Memory B cell (primary cell): ENCODE measurements at regions not wholly inside any gene's neighbourhood (a gene's known extent, or its start where the extent isn't known, plus 50 kb on each side); places are given as distances from the start of the nearest gene placed in this dataset.
"Not testable (repeated sequence)": the region's sequence is repeated elsewhere in the genome, so short reads cannot be mapped to it uniquely, and the experiment has no call there.

ENCODE experiments used
- ATAC-seq: fragments of 150-1000 bp; cut with Tn5 transposase; 2 replicates; pipeline ENCODE4 v1.10.0; 2021; ENCODE audit warnings: low read depth, mild to moderate bottlenecking, moderate library complexity
- DNase-seq, 2 donors: peaks; one replicate each; pipeline ENCODE4 v3.0.0; 2022; ENCODE audit warnings: low spot score in 2 of 2
- H3K27ac Mint-ChIP-seq: one replicate; pipeline ENCODE4 v1.8.0; 2022; ENCODE audit warnings: mild to moderate bottlenecking, moderate library complexity, mixed read lengths
- H3K27me3 Mint-ChIP-seq: one replicate; pipeline ENCODE4 v1.8.0; 2022; ENCODE audit warnings: mixed read lengths
- H3K36me3 Mint-ChIP-seq: one replicate; pipeline ENCODE4 v1.8.0; 2022; ENCODE audit warnings: mild to moderate bottlenecking, mixed read lengths
- H3K4me1 Mint-ChIP-seq: one replicate; pipeline ENCODE4 v1.8.0; 2022; ENCODE audit warnings: mixed read lengths
- H3K4me3 Mint-ChIP-seq: one replicate; pipeline ENCODE4 v1.8.0; 2022; ENCODE audit warnings: mild to moderate bottlenecking, moderate library complexity, mixed read lengths
- H3K9me3 Mint-ChIP-seq: one replicate; pipeline ENCODE4 v1.8.0; 2022; ENCODE audit warnings: mixed read lengths

DNA sequence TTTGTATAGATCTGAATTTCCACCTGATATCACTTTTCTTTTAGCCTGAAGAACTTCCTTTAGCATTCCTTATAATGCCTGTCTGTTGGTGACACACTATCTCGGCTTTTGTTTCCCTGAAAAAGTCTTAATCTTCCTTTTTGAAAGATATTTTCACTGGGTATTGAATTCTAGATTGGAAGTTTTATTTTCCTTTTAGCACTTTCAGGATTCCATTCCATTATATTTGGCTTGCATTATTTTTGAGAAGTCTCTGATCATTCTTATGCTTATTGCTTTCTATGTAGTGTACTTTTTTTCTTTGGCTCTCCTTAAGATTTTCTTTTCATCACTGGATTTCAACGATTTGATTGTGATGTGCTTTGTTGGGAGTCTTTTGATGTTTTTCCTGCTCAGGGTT lies 510.7 kb downstream of the RWDD3 start:
- Mint-ChIP-seq H3K9me3 (peaks cover 10% of the 10 kb centered on the region), H3K36me3 (no peaks in the 10 kb centered on the region), H3K4me3 (no peak overlapping the region), H3K27ac (no peak overlapping the region), H3K27me3 (no peaks in the 10 kb centered on the region), H3K4me1 (no peaks in the 10 kb centered on the region)
- DNase-seq (no peak), ATAC-seq (no peak)

DNA sequence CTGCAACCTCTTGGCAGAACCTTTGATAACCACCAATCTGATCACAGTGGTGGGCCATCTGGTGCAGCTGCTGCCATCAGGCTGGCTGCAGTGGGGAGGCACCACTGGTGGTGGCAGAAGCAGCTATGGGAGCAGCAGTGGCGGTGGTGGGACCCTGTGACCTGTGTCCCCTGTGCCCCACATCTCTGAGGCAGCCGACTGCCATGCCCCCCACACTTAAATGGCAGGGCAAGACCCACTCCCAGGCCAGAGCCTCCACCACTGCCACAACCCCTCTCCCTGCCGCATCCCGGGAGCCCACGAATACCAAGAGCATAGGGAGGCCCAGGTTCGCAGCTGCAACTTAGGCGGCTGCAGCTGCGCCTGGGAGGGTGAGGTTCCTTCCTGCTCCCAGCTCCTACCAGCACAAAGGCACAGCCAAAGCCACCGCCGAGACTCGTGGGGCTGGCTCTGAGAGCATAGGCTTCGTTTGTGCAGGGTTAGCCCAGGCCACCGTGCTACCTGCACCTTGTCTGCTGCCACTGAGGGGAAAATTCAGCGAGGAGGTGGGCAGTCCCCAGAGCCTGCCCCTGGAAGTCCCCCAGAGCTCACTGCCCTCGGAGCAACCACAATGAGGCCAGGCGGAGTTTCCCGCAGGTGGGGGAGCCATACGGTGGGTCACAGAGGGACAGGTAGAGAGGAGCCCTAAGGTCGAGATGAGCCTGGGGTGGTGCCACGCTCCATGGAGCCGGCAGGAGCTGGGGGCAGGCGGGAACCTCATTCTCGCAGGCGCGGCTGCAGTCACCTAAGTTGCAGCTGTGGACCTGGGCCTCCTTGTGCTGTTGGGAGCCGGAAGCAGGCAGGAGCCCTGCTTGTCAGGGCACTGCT lies 518.7 kb downstream of the RWDD3 start:
- no peak for ATAC-seq
- DNase-seq = no peak
- Mint-ChIP-seq H3K27me3 (no peaks in the 10 kb centered on the region), H3K4me1 (no peaks in the 10 kb centered on the region), H3K36me3 (no peaks in the 10 kb centered on the region), H3K27ac (no peak overlapping the region), H3K4me3 (no peak overlapping the region), H3K9me3 (peaks cover 7% of the 10 kb centered on the region)

DNA sequence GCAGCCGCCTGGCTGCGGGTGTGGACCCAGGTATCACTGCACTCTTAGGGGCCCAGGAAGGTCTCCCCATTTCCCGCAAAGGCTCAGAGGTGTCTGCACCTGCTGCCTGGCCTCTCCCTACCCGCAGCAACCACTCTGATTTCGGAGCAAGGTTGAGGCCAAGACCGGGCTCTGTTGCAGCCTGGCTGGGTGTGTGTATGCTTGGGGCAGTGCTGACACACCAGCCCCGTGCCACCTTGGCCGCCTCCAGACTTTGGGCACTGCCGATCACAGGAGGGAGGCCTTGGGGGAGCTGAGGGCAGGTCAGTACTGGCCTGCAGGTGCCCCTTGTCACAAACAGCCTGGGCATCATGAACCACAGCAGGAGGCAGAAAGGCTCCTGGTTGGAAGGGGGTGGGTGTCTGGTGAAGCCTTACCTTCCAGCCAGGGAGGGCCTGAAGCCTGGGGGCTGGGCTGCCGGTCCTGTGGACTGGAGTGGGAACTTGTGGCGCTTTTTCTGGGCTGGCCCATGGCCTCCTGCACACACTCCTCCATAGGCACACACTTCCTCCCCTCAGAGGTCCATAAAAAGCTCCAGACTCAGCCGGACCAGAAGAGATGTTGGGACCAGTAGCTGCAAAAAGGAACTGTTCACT lies 519.5 kb downstream of the RWDD3 start:
- no peak overlapping the region for H3K4me3 Mint-ChIP-seq
- H3K9me3 Mint-ChIP-seq = peaks cover 7% of the 10 kb centered on the region
- ATAC-seq = no peak
- no peaks in the 10 kb centered on the region for H3K27me3 Mint-ChIP-seq
- no peaks in the 10 kb centered on the region for H3K36me3 Mint-ChIP-seq
- H3K27ac Mint-ChIP-seq = no peak overlapping the region
- no peak for DNase-seq
- H3K4me1 Mint-ChIP-seq = no peaks in the 10 kb centered on the region

DNA sequence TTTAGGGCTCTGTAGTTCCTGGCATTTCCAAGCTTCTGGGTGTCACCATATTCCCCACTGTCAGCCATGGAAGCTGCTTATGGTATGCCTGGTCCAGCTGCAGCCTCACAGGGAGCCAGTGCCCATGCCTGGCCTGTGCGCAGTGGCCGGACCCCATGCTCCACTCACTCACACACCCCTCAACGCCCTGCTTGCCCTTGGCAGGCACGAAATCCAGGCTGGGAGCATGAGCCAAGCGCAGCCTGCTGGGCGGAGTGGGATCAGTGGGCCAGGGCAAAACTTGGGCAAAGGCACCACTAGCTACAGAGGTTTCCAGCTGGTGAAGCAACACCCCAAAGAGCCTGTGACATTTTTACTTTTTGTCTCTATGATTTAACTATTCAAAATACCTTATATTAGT lies 520.4 kb downstream of the RWDD3 start:
- no peak for DNase-seq
- H3K36me3 Mint-ChIP-seq = no peaks in the 10 kb centered on the region
- ATAC-seq = no peak
- no peaks in the 10 kb centered on the region for H3K4me1 Mint-ChIP-seq
- no peak overlapping the region for H3K27ac Mint-ChIP-seq
- H3K4me3 Mint-ChIP-seq = no peak overlapping the region
- H3K9me3 Mint-ChIP-seq = peaks cover 7% of the 10 kb centered on the region
- H3K27me3 Mint-ChIP-seq = no peaks in the 10 kb centered on the region

DNA sequence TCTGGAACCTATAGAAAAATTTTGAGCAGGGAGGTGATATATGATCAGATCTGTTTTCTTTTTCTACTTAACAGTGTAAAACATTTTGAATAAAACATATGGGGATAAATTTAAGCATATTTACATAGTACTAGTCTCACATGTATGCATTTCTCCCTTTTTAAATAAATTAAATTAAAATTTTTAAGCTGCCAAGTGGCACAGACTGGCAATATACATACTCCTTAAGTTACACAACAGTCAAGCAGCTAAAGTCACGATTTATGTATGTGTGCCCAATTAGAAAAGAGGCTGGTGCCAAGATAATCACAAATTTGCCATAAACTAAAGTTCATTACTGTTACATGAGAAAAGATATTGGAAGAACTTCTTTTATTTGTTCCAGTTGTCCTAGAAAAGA lies 532.0 kb downstream of the RWDD3 start:
- ATAC-seq = no peak
- Mint-ChIP-seq H3K27me3 (no peaks in the 10 kb centered on the region), H3K36me3 (no peaks in the 10 kb centered on the region), H3K27ac (no peak overlapping the region), H3K4me3 (no peak overlapping the region), H3K9me3 (peaks cover 10% of the 10 kb centered on the region), H3K4me1 (no peaks in the 10 kb centered on the region)
- DNase-seq = no peak

DNA sequence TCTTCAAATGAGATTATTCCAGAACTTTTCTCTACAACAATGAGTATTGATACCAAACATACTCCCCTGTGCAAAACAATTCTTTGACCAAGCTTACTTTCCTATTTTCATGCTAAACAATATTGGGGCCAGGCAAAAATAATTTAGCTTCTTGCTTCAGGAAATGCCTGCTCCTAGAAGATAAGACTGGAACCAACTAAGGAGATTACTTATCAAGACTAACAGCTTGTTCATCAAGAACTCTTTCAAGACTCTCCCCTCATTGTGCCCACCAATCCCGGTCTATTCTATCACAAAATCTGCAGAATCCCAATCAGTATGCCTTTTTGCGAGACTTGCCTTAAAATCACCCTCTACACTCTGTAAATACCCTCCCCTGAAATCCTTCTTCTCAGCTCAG lies 536.6 kb downstream of the RWDD3 start:
- Mint-ChIP-seq H3K4me1 (no peaks in the 10 kb centered on the region), H3K36me3 (no peaks in the 10 kb centered on the region), H3K9me3 (peaks cover 9% of the 10 kb centered on the region), H3K27me3 (no peaks in the 10 kb centered on the region), H3K4me3 (no peak overlapping the region), H3K27ac (no peak overlapping the region)
- DNase-seq (no peak), ATAC-seq (no peak)

DNA sequence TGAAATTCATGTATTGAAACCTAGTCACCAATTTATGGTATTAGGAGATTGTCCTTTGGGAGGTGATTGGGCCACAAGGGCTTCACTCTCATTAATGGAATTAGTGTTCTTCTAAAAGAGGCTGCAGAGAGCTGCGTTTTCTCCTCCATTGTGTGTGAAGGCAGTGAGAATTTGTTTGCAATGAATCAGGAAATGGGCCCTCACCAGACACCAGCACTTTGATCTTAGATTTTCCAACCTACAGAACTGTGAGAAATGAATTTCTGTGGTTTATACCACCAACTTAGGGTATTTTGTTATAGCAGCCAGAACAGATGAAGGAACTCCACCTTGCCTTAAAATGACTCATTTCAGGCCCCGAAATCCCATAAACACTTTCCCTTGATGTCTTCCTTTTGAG lies 544.2 kb downstream of the RWDD3 start:
- ATAC-seq (no peak), DNase-seq (no peak)
- Mint-ChIP-seq H3K27me3 (no peaks in the 10 kb centered on the region), H3K4me3 (no peak overlapping the region), H3K4me1 (no peaks in the 10 kb centered on the region), H3K27ac (no peak overlapping the region), H3K9me3 (peaks cover 7% of the 10 kb centered on the region), H3K36me3 (no peaks in the 10 kb centered on the region)

DNA sequence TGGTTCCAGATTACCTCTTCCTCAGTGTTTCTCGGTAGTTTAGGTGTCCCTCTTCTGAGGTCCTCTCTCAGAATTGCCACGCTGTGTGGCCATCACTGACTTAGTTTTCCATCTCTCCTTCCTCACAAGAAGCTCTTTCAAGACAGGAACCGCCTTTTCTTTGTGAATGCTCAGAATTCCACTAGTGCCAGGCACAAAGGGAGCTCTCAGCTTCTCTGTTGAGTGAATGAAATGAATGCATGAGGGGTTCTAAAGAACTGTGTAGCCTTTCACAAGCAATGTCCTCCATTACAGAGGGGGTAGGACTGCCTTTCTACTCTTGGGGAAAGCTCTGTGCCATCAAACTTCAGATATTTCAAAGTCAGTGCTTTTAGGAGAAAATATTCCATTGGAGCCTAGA lies 546.8 kb downstream of the RWDD3 start:
- no peak overlapping the region for H3K27ac Mint-ChIP-seq
- DNase-seq (no peak), ATAC-seq (no peak)
- H3K36me3 Mint-ChIP-seq = no peaks in the 10 kb centered on the region
- H3K9me3 Mint-ChIP-seq = peaks cover 4% of the 10 kb centered on the region
- H3K4me1 Mint-ChIP-seq = no peaks in the 10 kb centered on the region
- no peak overlapping the region for H3K4me3 Mint-ChIP-seq
- no peaks in the 10 kb centered on the region for H3K27me3 Mint-ChIP-seq

DNA sequence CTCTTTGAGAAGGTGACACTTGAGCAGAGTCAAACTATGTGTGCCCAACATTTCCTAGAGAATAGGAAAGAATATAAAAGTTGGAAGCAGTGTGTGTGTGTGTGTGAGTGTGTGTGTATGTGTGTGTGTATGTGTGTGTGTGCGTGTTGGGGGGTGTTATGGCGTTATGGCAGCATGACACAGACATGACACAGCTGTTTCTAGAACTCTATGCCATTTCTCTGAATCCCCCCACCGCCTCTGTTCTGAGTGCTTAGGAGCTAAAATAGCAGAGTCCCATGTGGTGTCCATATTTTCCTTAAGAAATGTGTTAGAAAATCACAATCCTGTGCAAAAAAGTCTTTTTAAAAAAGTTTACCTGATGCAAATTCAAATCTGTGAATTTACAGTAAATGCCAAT lies 556.1 kb downstream of the RWDD3 start:
- Mint-ChIP-seq H3K4me1 (no peaks in the 10 kb centered on the region), H3K4me3 (no peak overlapping the region), H3K27me3 (no peaks in the 10 kb centered on the region), H3K36me3 (no peaks in the 10 kb centered on the region), H3K27ac (no peak overlapping the region), H3K9me3 (peaks cover 6% of the 10 kb centered on the region)
- DNase-seq (no peak), ATAC-seq (no peak)

DNA sequence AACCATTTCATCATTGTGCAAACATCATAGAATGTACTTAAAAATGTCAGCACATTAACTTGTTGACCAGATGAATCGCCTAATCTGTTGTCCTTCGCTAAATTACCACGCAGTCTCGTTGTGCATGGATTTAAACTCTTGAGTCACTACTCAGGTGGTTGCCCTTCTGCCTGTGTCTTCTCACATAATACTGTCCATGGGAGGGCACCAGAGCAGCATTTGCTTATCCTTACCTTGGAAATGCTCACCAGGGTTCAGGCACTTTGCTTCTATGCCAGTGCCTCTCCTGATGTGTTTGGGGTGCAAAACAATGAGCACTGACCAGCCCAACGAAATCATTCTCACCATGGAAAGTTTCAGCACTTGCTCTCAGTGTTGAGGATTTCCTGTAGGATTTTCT lies 559.9 kb downstream of the RWDD3 start:
- Mint-ChIP-seq H3K36me3 (no peaks in the 10 kb centered on the region), H3K27me3 (no peaks in the 10 kb centered on the region), H3K9me3 (peaks cover 4% of the 10 kb centered on the region), H3K27ac (no peak overlapping the region), H3K4me3 (no peak overlapping the region), H3K4me1 (no peaks in the 10 kb centered on the region)
- no peak for DNase-seq
- ATAC-seq = no peak

DNA sequence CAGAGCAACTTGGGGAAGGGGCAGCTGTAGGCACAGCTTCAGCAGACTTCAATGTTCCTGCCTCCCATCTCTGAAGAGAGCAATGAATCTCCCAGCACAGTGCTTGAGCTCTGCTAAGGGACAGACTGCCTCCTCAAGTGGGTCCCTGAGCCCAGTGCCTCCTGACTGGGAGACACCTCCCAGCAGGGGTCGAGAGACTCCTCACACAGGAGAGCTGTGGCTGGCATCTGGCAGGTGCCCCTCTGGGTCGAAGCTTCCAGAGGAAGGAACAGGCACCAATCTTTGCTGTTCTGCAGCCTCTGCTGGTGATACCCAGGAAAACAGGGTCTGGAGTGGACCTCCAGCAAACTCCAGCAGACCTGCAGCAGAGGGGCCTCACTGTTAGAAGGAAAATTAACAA lies 563.8 kb downstream of the RWDD3 start:
- ATAC-seq, H3K9me3 Mint-ChIP-seq, H3K27me3 Mint-ChIP-seq, H3K27ac Mint-ChIP-seq, H3K4me3 Mint-ChIP-seq, H3K4me1 Mint-ChIP-seq, H3K36me3 Mint-ChIP-seq, DNase-seq: not testable (repeated sequence)

DNA sequence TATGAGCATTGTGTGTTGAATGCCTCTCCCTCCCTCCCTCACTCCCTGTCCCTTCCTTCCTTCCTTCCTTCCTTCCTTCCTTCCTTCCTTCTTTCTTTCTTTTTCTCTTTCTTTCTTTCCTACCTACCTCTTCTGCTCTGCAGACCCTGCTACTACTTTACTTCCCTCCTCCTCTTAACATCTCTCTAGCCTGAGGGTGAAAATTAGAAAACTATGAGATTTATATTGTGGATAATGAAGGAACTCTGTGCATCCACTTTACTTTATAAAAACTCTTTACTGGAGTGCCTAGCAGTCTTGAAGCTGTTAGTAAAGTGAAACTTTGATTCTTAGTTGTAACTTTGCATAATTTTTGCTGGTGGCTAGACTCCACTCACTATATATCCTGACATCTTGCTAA lies 572.2 kb downstream of the RWDD3 start:
- no peaks in the 10 kb centered on the region for H3K27me3 Mint-ChIP-seq
- ATAC-seq (no peak), DNase-seq (no peak)
- no peak overlapping the region for H3K27ac Mint-ChIP-seq
- no peaks in the 10 kb centered on the region for H3K36me3 Mint-ChIP-seq
- H3K4me1 Mint-ChIP-seq = no peaks in the 10 kb centered on the region
- peaks cover 6% of the 10 kb centered on the region for H3K9me3 Mint-ChIP-seq
- H3K4me3 Mint-ChIP-seq = no peak overlapping the region

DNA sequence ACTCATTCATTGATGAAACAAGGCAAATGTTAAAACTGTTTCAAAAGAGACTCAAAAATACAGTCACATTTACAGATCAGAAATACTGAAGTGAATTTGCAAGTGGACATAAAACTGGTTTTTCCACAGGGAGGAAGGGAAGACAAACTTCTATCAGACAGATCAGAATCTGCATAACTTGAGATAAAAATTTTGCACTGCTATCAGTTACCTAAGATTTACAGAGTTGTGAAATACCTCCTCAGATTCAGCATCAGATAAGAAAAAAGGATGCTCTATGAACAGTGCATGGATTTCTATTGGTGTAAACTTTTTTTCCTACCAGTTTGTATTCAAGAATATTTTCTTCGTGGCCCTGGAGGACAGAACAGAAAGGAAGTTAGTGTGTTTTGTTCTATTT lies 575.4 kb downstream of the RWDD3 start:
- Mint-ChIP-seq H3K27me3 (no peaks in the 10 kb centered on the region), H3K36me3 (no peaks in the 10 kb centered on the region), H3K9me3 (peaks cover 11% of the 10 kb centered on the region), H3K27ac (no peak overlapping the region), H3K4me1 (no peaks in the 10 kb centered on the region), H3K4me3 (no peak overlapping the region)
- DNase-seq (no peak), ATAC-seq (no peak)

DNA sequence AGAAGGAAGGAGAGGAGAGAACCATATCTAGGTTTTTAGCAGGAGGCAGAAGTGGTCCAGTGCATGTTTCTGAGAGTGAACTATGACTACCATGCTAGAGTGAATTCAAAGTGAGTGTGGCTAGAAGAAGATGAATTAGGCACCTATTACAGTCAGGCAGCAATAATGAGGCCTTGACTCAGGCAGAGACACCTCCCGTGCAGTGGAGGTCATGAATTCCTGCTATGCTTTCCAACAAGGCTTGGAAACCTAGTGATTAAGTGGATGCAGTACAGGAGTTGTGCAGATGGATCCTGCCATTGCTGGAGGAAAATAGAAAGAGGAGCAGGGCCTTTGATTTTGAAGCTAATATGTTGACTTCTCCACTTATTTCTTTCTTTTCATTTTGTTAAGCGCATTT lies 581.5 kb downstream of the RWDD3 start:
- Mint-ChIP-seq H3K27ac (no peak overlapping the region), H3K4me3 (no peak overlapping the region), H3K27me3 (no peaks in the 10 kb centered on the region), H3K9me3 (peaks cover 7% of the 10 kb centered on the region), H3K4me1 (no peaks in the 10 kb centered on the region), H3K36me3 (no peaks in the 10 kb centered on the region)
- DNase-seq (no peak), ATAC-seq (no peak)

DNA sequence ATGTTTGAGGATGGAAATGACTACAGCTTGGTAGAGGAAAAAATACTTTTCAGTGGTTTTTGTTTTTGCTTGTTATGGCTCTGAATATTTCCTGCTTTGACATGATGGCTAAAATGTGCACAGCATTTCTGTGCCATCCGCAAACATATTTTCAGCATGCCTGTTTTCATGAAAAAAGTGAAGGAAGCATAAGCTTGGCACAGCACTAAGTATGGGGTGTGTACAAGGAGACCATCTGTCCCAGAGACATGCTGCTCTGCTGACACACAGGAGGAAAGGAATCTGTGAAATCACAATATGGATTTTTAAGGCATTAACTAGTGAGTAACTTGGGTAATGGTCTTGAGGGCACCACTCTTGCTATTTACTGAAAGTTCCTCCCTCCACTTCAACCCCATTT lies 595.5 kb downstream of the RWDD3 start:
- Mint-ChIP-seq H3K9me3 (peaks cover 5% of the 10 kb centered on the region), H3K36me3 (no peaks in the 10 kb centered on the region)

More for the DNA sequence above, 595.5 kb downstream of the RWDD3 start:
- Mint-ChIP-seq H3K27ac (no peak overlapping the region), H3K4me1 (no peaks in the 10 kb centered on the region), H3K27me3 (no peaks in the 10 kb centered on the region), H3K4me3 (no peak overlapping the region)
- DNase-seq = no peak
- ATAC-seq = no peak
